ENCODE measurements at regions not wholly inside any gene's neighbourhood (a gene's known extent, or its start where the extent isn't known, plus 50 kb on each side); places are given as distances from the start of the nearest gene placed in this dataset.

GRCh38 chr7:12456506-12456905 lies 52.8 kb upstream of the VWDE start:
- Histone ChIP-seq H3K4me1 (ENCODE audit: control insufficient read depth in 5 of 5, insufficient read depth in 5 of 5, low read length in 5 of 5) (no peaks in the 10 kb centered on the region), H3K36me3 (ENCODE audit: control insufficient read depth in 5 of 5, insufficient read depth in 5 of 5, low read length in 5 of 5) (no peaks in the 10 kb centered on the region), H3K27me3 (ENCODE audit: control insufficient read depth in 5 of 5, insufficient read depth in 4 of 5, low read length in 5 of 5) (no peaks in the 10 kb centered on the region), H3K4me3 (ENCODE audit: low read depth in 1 of 5, low read length in 5 of 5) (no peak overlapping the region), H3K9ac (ENCODE audit: low read length in 5 of 5) (no peak overlapping the region), H3K27ac (ENCODE audit: low read depth, low read length) (no peak overlapping the region), H3K9me3 (ENCODE audit: control insufficient read depth in 5 of 5, low read length in 5 of 5) (peaks cover 0 to under 1% (median 0%) of the 10 kb centered on the region in 5 donors)

GRCh38 chr7:12458520-12459131 lies 55.0 kb upstream of the VWDE start:
- no peak overlapping the region for H3K9ac ChIP-seq (ENCODE audit: low read length in 5 of 5)
- H3K27ac ChIP-seq (ENCODE audit: low read depth, low read length): no peak overlapping the region
- no peaks in the 10 kb centered on the region for H3K9me3 ChIP-seq (ENCODE audit: control insufficient read depth in 5 of 5, low read length in 5 of 5)
- H3K36me3 ChIP-seq (ENCODE audit: control insufficient read depth in 5 of 5, insufficient read depth in 5 of 5, low read length in 5 of 5): no peaks in the 10 kb centered on the region
- H3K4me1 ChIP-seq (ENCODE audit: control insufficient read depth in 5 of 5, insufficient read depth in 5 of 5, low read length in 5 of 5): no peaks in the 10 kb centered on the region
- H3K27me3 ChIP-seq (ENCODE audit: control insufficient read depth in 5 of 5, insufficient read depth in 4 of 5, low read length in 5 of 5): no peaks in the 10 kb centered on the region
- H3K4me3 ChIP-seq (ENCODE audit: low read depth in 1 of 5, low read length in 5 of 5): no peak overlapping the region

- H3K27me3 ChIP-seq (ENCODE audit: control insufficient read depth in 5 of 5, insufficient read depth in 4 of 5, low read length in 5 of 5): no peaks in the 10 kb centered on the region
- no peaks in the 10 kb centered on the region for H3K4me1 ChIP-seq (ENCODE audit: control insufficient read depth in 5 of 5, insufficient read depth in 5 of 5, low read length in 5 of 5)
- no peaks in the 10 kb centered on the region for H3K36me3 ChIP-seq (ENCODE audit: control insufficient read depth in 5 of 5, insufficient read depth in 5 of 5, low read length in 5 of 5)
Measured at GRCh38 chr7:12467837-12468236, 64.2 kb upstream of the VWDE start.

GRCh38 chr7:12469568-12469967 lies 65.9 kb upstream of the VWDE start:
- H3K36me3 ChIP-seq (ENCODE audit: control insufficient read depth in 5 of 5, insufficient read depth in 5 of 5, low read length in 5 of 5): no peaks in the 10 kb centered on the region
- H3K27ac ChIP-seq (ENCODE audit: low read depth, low read length): no peak overlapping the region
- H3K9me3 ChIP-seq (ENCODE audit: control insufficient read depth in 5 of 5, low read length in 5 of 5): no peaks in the 10 kb centered on the region

More at GRCh38 chr7:12467837-12468236, 64.2 kb upstream of the VWDE start:
- Histone ChIP-seq H3K4me3 (ENCODE audit: low read depth in 1 of 5, low read length in 5 of 5) (no peak overlapping the region), H3K9me3 (ENCODE audit: control insufficient read depth in 5 of 5, low read length in 5 of 5) (no peaks in the 10 kb centered on the region), H3K27ac (ENCODE audit: low read depth, low read length) (no peak overlapping the region), H3K9ac (ENCODE audit: low read length in 5 of 5) (no peak overlapping the region)

GRCh38 chr7:12470930-12471329 lies 67.3 kb upstream of the VWDE start:
- H3K27me3 ChIP-seq (ENCODE audit: control insufficient read depth in 5 of 5, insufficient read depth in 4 of 5, low read length in 5 of 5): no peaks in the 10 kb centered on the region
- no peak overlapping the region for H3K4me3 ChIP-seq (ENCODE audit: low read depth in 1 of 5, low read length in 5 of 5)
- no peak overlapping the region for H3K9ac ChIP-seq (ENCODE audit: low read length in 5 of 5)
- no peak overlapping the region for H3K27ac ChIP-seq (ENCODE audit: low read depth, low read length)
- no peaks in the 10 kb centered on the region for H3K4me1 ChIP-seq (ENCODE audit: control insufficient read depth in 5 of 5, insufficient read depth in 5 of 5, low read length in 5 of 5)
- no peaks in the 10 kb centered on the region for H3K36me3 ChIP-seq (ENCODE audit: control insufficient read depth in 5 of 5, insufficient read depth in 5 of 5, low read length in 5 of 5)
- no peaks in the 10 kb centered on the region for H3K9me3 ChIP-seq (ENCODE audit: control insufficient read depth in 5 of 5, low read length in 5 of 5)

More at GRCh38 chr7:12469568-12469967, 65.9 kb upstream of the VWDE start:
- H3K4me3 ChIP-seq (ENCODE audit: low read depth in 1 of 5, low read length in 5 of 5): no peak overlapping the region
- H3K27me3 ChIP-seq (ENCODE audit: control insufficient read depth in 5 of 5, insufficient read depth in 4 of 5, low read length in 5 of 5): no peaks in the 10 kb centered on the region
- H3K9ac ChIP-seq (ENCODE audit: low read length in 5 of 5): no peak overlapping the region
- H3K4me1 ChIP-seq (ENCODE audit: control insufficient read depth in 5 of 5, insufficient read depth in 5 of 5, low read length in 5 of 5): no peaks in the 10 kb centered on the region

GRCh38 chr7:12474035-12474434 lies 70.4 kb upstream of the VWDE start:
- H3K36me3 ChIP-seq (ENCODE audit: control insufficient read depth in 5 of 5, insufficient read depth in 5 of 5, low read length in 5 of 5): no peaks in the 10 kb centered on the region

GRCh38 chr7:12475362-12476063 lies 71.8 kb upstream of the VWDE start:
- H3K36me3 ChIP-seq (ENCODE audit: control insufficient read depth in 5 of 5, insufficient read depth in 5 of 5, low read length in 5 of 5): no peaks in the 10 kb centered on the region
- H3K4me1 ChIP-seq (ENCODE audit: control insufficient read depth in 5 of 5, insufficient read depth in 5 of 5, low read length in 5 of 5): no peaks in the 10 kb centered on the region
- no peak overlapping the region for H3K27ac ChIP-seq (ENCODE audit: low read depth, low read length)
- no peaks in the 10 kb centered on the region for H3K9me3 ChIP-seq (ENCODE audit: control insufficient read depth in 5 of 5, low read length in 5 of 5)
- H3K4me3 ChIP-seq (ENCODE audit: low read depth in 1 of 5, low read length in 5 of 5): no peak overlapping the region
- H3K27me3 ChIP-seq (ENCODE audit: control insufficient read depth in 5 of 5, insufficient read depth in 4 of 5, low read length in 5 of 5): no peaks in the 10 kb centered on the region
- H3K9ac ChIP-seq (ENCODE audit: low read length in 5 of 5): no peak overlapping the region

More at GRCh38 chr7:12474035-12474434, 70.4 kb upstream of the VWDE start:
- Histone ChIP-seq H3K4me3 (ENCODE audit: low read depth in 1 of 5, low read length in 5 of 5) (no peak overlapping the region), H3K9me3 (ENCODE audit: control insufficient read depth in 5 of 5, low read length in 5 of 5) (no peaks in the 10 kb centered on the region), H3K9ac (ENCODE audit: low read length in 5 of 5) (no peak overlapping the region), H3K27me3 (ENCODE audit: control insufficient read depth in 5 of 5, insufficient read depth in 4 of 5, low read length in 5 of 5) (no peaks in the 10 kb centered on the region), H3K4me1 (ENCODE audit: control insufficient read depth in 5 of 5, insufficient read depth in 5 of 5, low read length in 5 of 5) (no peaks in the 10 kb centered on the region), H3K27ac (ENCODE audit: low read depth, low read length) (no peak overlapping the region)

- Histone ChIP-seq H3K9ac (ENCODE audit: low read length in 5 of 5) (no peak overlapping the region), H3K9me3 (ENCODE audit: control insufficient read depth in 5 of 5, low read length in 5 of 5) (no peaks in the 10 kb centered on the region), H3K27me3 (ENCODE audit: control insufficient read depth in 5 of 5, insufficient read depth in 4 of 5, low read length in 5 of 5) (no peaks in the 10 kb centered on the region), H3K36me3 (ENCODE audit: control insufficient read depth in 5 of 5, insufficient read depth in 5 of 5, low read length in 5 of 5) (no peaks in the 10 kb centered on the region), H3K4me1 (ENCODE audit: control insufficient read depth in 5 of 5, insufficient read depth in 5 of 5, low read length in 5 of 5) (no peaks in the 10 kb centered on the region), H3K4me3 (ENCODE audit: low read depth in 1 of 5, low read length in 5 of 5) (no peak overlapping the region), H3K27ac (ENCODE audit: low read depth, low read length) (no peak overlapping the region)
Measured at GRCh38 chr7:12477620-12478019, 74.0 kb upstream of the VWDE start.

GRCh38 chr7:12481722-12482121 lies 78.1 kb upstream of the VWDE start:
- Histone ChIP-seq H3K27me3 (ENCODE audit: control insufficient read depth in 5 of 5, insufficient read depth in 4 of 5, low read length in 5 of 5) (no peaks in the 10 kb centered on the region), H3K36me3 (ENCODE audit: control insufficient read depth in 5 of 5, insufficient read depth in 5 of 5, low read length in 5 of 5) (no peaks in the 10 kb centered on the region), H3K9ac (ENCODE audit: low read length in 5 of 5) (no peak overlapping the region), H3K4me3 (ENCODE audit: low read depth in 1 of 5, low read length in 5 of 5) (no peak overlapping the region), H3K4me1 (ENCODE audit: control insufficient read depth in 5 of 5, insufficient read depth in 5 of 5, low read length in 5 of 5) (no peaks in the 10 kb centered on the region), H3K27ac (ENCODE audit: low read depth, low read length) (no peak overlapping the region), H3K9me3 (ENCODE audit: control insufficient read depth in 5 of 5, low read length in 5 of 5) (no peaks in the 10 kb centered on the region)

- Histone ChIP-seq H3K9ac (ENCODE audit: low read length in 5 of 5) (no peak overlapping the region), H3K4me1 (ENCODE audit: control insufficient read depth in 5 of 5, insufficient read depth in 5 of 5, low read length in 5 of 5) (no peaks in the 10 kb centered on the region), H3K27me3 (ENCODE audit: control insufficient read depth in 5 of 5, insufficient read depth in 4 of 5, low read length in 5 of 5) (no peaks in the 10 kb centered on the region), H3K27ac (ENCODE audit: low read depth, low read length) (no peak overlapping the region), H3K4me3 (ENCODE audit: low read depth in 1 of 5, low read length in 5 of 5) (no peak overlapping the region), H3K36me3 (ENCODE audit: control insufficient read depth in 5 of 5, insufficient read depth in 5 of 5, low read length in 5 of 5) (no peaks in the 10 kb centered on the region), H3K9me3 (ENCODE audit: control insufficient read depth in 5 of 5, low read length in 5 of 5) (no peaks in the 10 kb centered on the region)
Measured at GRCh38 chr7:12485845-12486244, 82.2 kb upstream of the VWDE start.
